ENCODE measurements at regions not wholly inside any gene's neighbourhood (a gene's known extent, or its start where the extent isn't known, plus 50 kb on each side); places are given as distances from the start of the nearest gene placed in this dataset.

DNA sequence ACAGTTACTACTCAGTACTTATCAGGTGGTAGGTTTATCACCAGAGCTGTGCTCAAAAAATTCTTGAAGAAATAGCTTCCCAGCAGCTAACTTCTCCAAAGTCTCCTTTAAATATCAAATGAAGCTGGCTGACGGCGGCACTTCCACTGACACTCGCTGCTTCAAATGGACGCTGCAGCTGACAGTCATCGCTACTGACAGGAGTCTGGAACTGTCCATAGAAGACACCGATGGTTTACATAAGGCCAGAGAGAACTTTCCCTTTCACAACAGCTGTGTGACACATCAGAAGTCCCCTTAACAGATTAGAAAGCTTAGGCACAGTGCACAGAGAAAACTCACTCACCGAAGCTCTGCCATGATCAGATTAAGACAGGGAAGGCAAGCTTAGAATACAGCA lies 270.2 kb downstream of the SHOX2 start:
- TF ChIP-seq POLR2AphosphoS5 (IDR thresholded peaks at IDR 0.05; ENCODE audit: low read depth) (no peak), SPI1 (IDR thresholded peaks at IDR 0.05; ENCODE audit: borderline replicate concordance, low read depth) (no peak), GABPA (IDR thresholded peaks at IDR 0.05; ENCODE audit: low read depth) (no peak)
- TF ChIP-seq, protein P1, sequence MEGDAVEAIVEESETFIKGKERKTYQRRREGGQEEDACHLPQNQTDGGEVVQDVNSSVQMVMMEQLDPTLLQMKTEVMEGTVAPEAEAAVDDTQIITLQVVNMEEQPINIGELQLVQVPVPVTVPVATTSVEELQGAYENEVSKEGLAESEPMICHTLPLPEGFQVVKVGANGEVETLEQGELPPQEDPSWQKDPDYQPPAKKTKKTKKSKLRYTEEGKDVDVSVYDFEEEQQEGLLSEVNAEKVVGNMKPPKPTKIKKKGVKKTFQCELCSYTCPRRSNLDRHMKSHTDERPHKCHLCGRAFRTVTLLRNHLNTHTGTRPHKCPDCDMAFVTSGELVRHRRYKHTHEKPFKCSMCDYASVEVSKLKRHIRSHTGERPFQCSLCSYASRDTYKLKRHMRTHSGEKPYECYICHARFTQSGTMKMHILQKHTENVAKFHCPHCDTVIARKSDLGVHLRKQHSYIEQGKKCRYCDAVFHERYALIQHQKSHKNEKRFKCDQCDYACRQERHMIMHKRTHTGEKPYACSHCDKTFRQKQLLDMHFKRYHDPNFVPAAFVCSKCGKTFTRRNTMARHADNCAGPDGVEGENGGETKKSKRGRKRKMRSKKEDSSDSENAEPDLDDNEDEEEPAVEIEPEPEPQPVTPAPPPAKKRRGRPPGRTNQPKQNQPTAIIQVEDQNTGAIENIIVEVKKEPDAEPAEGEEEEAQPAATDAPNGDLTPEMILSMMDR (IDR thresholded peaks at IDR 0.05; ENCODE audit: insufficient read depth, low read length), result no peak
- TF ChIP-seq, protein P2, sequence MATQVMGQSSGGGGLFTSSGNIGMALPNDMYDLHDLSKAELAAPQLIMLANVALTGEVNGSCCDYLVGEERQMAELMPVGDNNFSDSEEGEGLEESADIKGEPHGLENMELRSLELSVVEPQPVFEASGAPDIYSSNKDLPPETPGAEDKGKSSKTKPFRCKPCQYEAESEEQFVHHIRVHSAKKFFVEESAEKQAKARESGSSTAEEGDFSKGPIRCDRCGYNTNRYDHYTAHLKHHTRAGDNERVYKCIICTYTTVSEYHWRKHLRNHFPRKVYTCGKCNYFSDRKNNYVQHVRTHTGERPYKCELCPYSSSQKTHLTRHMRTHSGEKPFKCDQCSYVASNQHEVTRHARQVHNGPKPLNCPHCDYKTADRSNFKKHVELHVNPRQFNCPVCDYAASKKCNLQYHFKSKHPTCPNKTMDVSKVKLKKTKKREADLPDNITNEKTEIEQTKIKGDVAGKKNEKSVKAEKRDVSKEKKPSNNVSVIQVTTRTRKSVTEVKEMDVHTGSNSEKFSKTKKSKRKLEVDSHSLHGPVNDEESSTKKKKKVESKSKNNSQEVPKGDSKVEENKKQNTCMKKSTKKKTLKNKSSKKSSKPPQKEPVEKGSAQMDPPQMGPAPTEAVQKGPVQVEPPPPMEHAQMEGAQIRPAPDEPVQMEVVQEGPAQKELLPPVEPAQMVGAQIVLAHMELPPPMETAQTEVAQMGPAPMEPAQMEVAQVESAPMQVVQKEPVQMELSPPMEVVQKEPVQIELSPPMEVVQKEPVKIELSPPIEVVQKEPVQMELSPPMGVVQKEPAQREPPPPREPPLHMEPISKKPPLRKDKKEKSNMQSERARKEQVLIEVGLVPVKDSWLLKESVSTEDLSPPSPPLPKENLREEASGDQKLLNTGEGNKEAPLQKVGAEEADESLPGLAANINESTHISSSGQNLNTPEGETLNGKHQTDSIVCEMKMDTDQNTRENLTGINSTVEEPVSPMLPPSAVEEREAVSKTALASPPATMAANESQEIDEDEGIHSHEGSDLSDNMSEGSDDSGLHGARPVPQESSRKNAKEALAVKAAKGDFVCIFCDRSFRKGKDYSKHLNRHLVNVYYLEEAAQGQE (IDR thresholded peaks at IDR 0.05; ENCODE audit: insufficient replicate concordance, low read depth), result no peak
- no peak for DNase-seq (ENCODE audit: low read depth in 1 of 2, low spot score in 1 of 2)
- Histone ChIP-seq H3K27ac (replicated peaks) (no peak overlapping the region), H3K4me3 (replicated peaks; ENCODE audit: insufficient read depth, low read length) (no peak overlapping the region), H3K27me3 (ENCODE audit: insufficient read depth, poor library complexity, severe bottlenecking) (no peaks in the 10 kb centered on the region)

DNA sequence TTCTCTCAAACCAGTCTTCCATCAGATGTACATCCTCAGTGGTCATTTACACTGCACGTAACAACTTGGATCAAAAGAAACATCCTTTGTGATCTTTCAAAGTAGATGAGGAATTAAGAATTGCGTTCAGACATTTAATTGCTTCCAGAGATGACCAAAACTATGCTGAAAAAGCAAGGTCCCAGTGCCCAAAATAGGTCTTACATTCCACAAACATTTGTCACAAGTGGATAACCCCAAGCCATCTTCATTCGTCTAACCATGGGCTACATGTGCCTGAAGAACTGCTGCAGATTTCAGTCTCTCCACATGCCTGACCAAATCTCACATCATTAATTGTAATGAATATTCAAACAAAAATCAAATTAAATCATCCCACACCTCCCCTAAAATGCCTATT lies 273.6 kb downstream of the SHOX2 start:
- no peak overlapping the region for H3K27ac ChIP-seq (replicated peaks)
- H3K27me3 ChIP-seq (ENCODE audit: insufficient read depth, poor library complexity, severe bottlenecking), result no peaks in the 10 kb centered on the region
- TF ChIP-seq, protein P1 (IDR thresholded peaks at IDR 0.05; ENCODE audit: insufficient read depth, low read length), result no peak
- TF ChIP-seq, protein P2 (IDR thresholded peaks at IDR 0.05; ENCODE audit: insufficient replicate concordance, low read depth), result no peak
- TF ChIP-seq GABPA (IDR thresholded peaks at IDR 0.05; ENCODE audit: low read depth) (no peak), POLR2AphosphoS5 (IDR thresholded peaks at IDR 0.05; ENCODE audit: low read depth) (no peak), SPI1 (IDR thresholded peaks at IDR 0.05; ENCODE audit: borderline replicate concordance, low read depth) (no peak)
- no peak overlapping the region for H3K4me3 ChIP-seq (replicated peaks; ENCODE audit: insufficient read depth, low read length)
- DNase-seq (ENCODE audit: low read depth in 1 of 2, low spot score in 1 of 2), result no peak

DNA sequence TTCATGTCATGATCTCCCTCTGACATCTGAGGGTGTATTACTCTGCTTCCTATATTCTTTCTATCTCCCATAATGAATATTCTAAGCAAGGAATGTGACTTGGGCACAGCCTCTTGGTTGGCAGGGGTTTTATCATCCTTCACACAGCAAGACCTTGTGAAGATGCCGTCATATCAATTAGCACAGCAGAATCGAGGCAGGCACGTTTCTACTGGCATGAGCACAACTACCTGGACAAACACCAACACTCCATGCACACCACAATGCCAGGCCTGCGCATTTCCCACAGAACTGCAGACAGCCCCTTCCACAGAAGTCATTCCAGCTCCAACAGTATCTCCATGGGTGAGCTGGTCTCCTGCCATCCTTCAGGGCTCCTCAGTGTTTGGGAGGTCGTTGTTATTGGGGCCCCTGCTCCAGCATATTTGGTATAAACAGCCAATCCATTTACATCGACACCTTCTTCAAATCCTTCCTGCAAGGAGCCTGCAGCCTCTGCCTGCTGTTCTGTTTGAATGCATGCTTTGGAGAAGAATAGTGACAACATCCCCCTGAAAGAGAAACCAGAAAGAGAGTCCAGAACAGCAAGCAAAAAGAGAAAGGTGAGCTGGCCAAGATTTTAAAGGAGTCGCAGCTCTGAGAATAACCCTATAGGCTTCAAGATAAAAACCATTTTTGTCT lies 275.5 kb downstream of the SHOX2 start:
- no peak for DNase-seq (ENCODE audit: low read depth in 1 of 2, low spot score in 1 of 2)
- Histone ChIP-seq H3K27ac (replicated peaks) (no peak overlapping the region), H3K4me3 (replicated peaks; ENCODE audit: insufficient read depth, low read length) (no peak overlapping the region), H3K27me3 (ENCODE audit: insufficient read depth, poor library complexity, severe bottlenecking) (no peaks in the 10 kb centered on the region)
- TF ChIP-seq POLR2AphosphoS5 (IDR thresholded peaks at IDR 0.05; ENCODE audit: low read depth), result no peak
- no peak for TF ChIP-seq GABPA (IDR thresholded peaks at IDR 0.05; ENCODE audit: low read depth)
- no peak for TF ChIP-seq SPI1 (IDR thresholded peaks at IDR 0.05; ENCODE audit: borderline replicate concordance, low read depth)
- TF ChIP-seq, protein P1 (IDR thresholded peaks at IDR 0.05; ENCODE audit: insufficient read depth, low read length), result no peak
- TF ChIP-seq, protein P2 (IDR thresholded peaks at IDR 0.05; ENCODE audit: insufficient replicate concordance, low read depth), result no peak

Measured in HL-60 (cell line).